Loucy (cell line): ENCODE measurements at regions not wholly inside any gene's neighbourhood (a gene's known extent, or its start where the extent isn't known, plus 50 kb on each side); places are given as distances from the start of the nearest gene placed in this dataset.

Experiments used
- H2AFZ ChIP-seq: fragments of 200-600 bp; sonication (generic); 2 replicates; pipeline ENCODE4 v1.6.0; 2016; ENCODE audit warnings: antibody characterized with exemption, mild to moderate bottlenecking, low read length, moderate library complexity
- H3F3A ChIP-seq: fragments of 200-600 bp; 2 replicates; pipeline ENCODE4 v1.6.0; 2016; ENCODE audit warnings: antibody characterized with exemption, low read depth, mild to moderate bottlenecking
- H3K27me3 ChIP-seq: fragments of 200-600 bp; sonication (generic); 2 replicates; pipeline ENCODE4 v1.6.1; 2014; ENCODE audit warnings: low read length, mild to moderate bottlenecking; ENCODE audit not compliant: insufficient read depth, poor library complexity, severe bottlenecking
- H3K36me3 ChIP-seq: fragments of 200-600 bp; sonication (generic); 2 replicates; pipeline ENCODE4 v1.6.1; 2016; ENCODE audit warnings: low read length; ENCODE audit not compliant: insufficient read depth
- H3K4me1 ChIP-seq: fragments of 200-600 bp; sonication (generic); 2 replicates; pipeline ENCODE4 v1.5.1; 2014; ENCODE audit warnings: low read length, mild to moderate bottlenecking; ENCODE audit not compliant: insufficient read depth, poor library complexity, severe bottlenecking
- H3K4me2 ChIP-seq: fragments of 200-600 bp; sonication (generic); 2 replicates; pipeline ENCODE4 v1.6.0; 2014; ENCODE audit warnings: antibody characterized with exemption, low read length, low read depth, mild to moderate bottlenecking; ENCODE audit not compliant: poor library complexity, severe bottlenecking
- H3K4me3 ChIP-seq: fragments of 200-600 bp; sonication (generic); 2 replicates; pipeline ENCODE4 v1.5.1; 2014; ENCODE audit warnings: low read length, mild to moderate bottlenecking, mixed read lengths; ENCODE audit not compliant: poor library complexity, severe bottlenecking
- H3K79me2 ChIP-seq: fragments of 200-600 bp; sonication (generic); 2 replicates; pipeline ENCODE4 v1.6.1; 2014; ENCODE audit warnings: low read length; ENCODE audit not compliant: insufficient read depth
- H3K9ac ChIP-seq: fragments of 200-600 bp; sonication (generic); 2 replicates; pipeline ENCODE4 v1.6.0; 2014; ENCODE audit warnings: mild to moderate bottlenecking, low read depth, low read length, moderate library complexity; ENCODE audit not compliant: poor library complexity, severe bottlenecking
- H3K9me2 ChIP-seq: fragments of 200-600 bp; sonication (generic); replicated peaks from 2 replicates; pipeline ENCODE4 v1.6.1; 2016; ENCODE audit warnings: low read depth, low read length, mixed read lengths
- H3K9me3 ChIP-seq: fragments of 200-600 bp; sonication (generic); 2 replicates; pipeline ENCODE4 v1.6.1; 2014; ENCODE audit warnings: mild to moderate bottlenecking, antibody characterized with exemption, low read length, low read depth; ENCODE audit not compliant: insufficient read depth
- H4K20me1 ChIP-seq: fragments of 200-600 bp; sonication (generic); 2 replicates; pipeline ENCODE4 v1.6.0; 2014; ENCODE audit warnings: antibody characterized with exemption, low read length, mild to moderate bottlenecking; ENCODE audit not compliant: insufficient read depth, poor library complexity, severe bottlenecking
- CTCF ChIP-seq: fragments of 200-600 bp; sonication (generic); conservative IDR thresholded peaks from 2 replicates; pipeline ENCODE4 v1.5.1; 2014; ENCODE audit warnings: mild to moderate bottlenecking, antibody characterized with exemption, low read length
- EZH2phosphoT487 ChIP-seq: fragments of 200-600 bp; IDR thresholded peaks from 2 replicates; pipeline ENCODE4 v1.6.1; 2018; ENCODE audit warnings: antibody characterized with exemption, mild to moderate bottlenecking, moderate library complexity, borderline replicate concordance

DNA sequence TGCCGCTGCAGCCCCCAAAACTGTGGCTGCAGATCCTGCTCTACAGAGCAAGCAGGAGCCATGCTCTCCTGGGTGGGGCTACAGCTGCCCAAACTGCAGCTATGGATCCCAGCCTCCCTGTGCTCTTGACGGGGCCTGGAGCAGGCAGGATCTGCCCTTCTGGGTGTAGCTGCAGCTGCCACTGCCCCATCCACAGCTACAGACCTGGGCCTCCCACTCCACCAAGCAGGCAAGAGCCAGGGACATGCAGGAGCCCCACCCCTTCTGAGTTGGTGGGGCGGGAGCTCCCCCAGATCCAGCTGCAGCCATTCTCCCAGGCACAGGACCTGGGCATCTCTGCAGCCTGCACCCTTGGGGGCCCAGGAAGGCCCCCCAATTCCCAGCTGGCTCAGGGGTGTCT lies 551.2 kb upstream of the CA10 start:
- Histone ChIP-seq H3F3A (no peaks in the 10 kb centered on the region), H3K4me1 (no peaks in the 10 kb centered on the region), H3K79me2 (no peaks in the 10 kb centered on the region), H4K20me1 (no peaks in the 10 kb centered on the region), H3K4me3 (no peak overlapping the region), H3K9ac (no peak overlapping the region), H3K27me3 (no peaks in the 10 kb centered on the region), H3K4me2 (no peak overlapping the region), H2AFZ (no peak overlapping the region), H3K36me3 (no peaks in the 10 kb centered on the region), H3K9me2 (no peaks in the 10 kb centered on the region), H3K9me3 (no peaks in the 10 kb centered on the region)
- TF ChIP-seq EZH2phosphoT487 (no peak), CTCF (no peak)

DNA sequence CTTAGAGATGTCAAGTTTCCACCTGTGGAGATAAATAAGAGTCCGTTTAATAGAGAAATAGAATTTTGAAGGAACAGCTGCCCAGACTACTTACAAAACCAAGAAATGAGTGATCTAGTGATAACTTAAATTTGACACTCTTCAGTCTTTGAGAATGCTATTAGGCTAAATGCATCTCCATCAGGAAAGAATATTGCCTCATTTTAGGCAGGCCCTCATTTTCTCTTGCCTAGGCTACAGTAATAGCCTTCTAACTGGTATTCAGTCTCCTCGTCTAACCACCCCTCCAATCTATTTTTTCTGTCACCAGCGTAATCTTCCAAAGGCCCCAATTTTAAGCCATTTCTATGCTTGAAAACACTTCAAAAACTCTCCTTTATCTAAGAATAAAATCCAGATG lies 537.8 kb upstream of the CA10 start:
- no peaks in the 10 kb centered on the region for H3K4me1 ChIP-seq
- H3K9me3 ChIP-seq: no peaks in the 10 kb centered on the region
- no peaks in the 10 kb centered on the region for H3K36me3 ChIP-seq
- H3K9ac ChIP-seq: no peak overlapping the region
- H3F3A ChIP-seq: no peaks in the 10 kb centered on the region
- H3K9me2 ChIP-seq: no peaks in the 10 kb centered on the region
- H4K20me1 ChIP-seq: no peaks in the 10 kb centered on the region
- H3K27me3 ChIP-seq: no peaks in the 10 kb centered on the region
- TF ChIP-seq EZH2phosphoT487: no peak
- no peak for TF ChIP-seq CTCF
- H3K4me2 ChIP-seq: no peak overlapping the region
- no peaks in the 10 kb centered on the region for H3K79me2 ChIP-seq
- no peak overlapping the region for H3K4me3 ChIP-seq
- no peak overlapping the region for H2AFZ ChIP-seq

GRCh38 chr17:52686140-52686539 lies 527.6 kb upstream of the CA10 start:
- H3K4me2 ChIP-seq: no peak overlapping the region
- no peaks in the 10 kb centered on the region for H4K20me1 ChIP-seq
- no peaks in the 10 kb centered on the region for H3K9me3 ChIP-seq
- no peaks in the 10 kb centered on the region for H3K4me1 ChIP-seq
- H3K36me3 ChIP-seq: no peaks in the 10 kb centered on the region
- H3K27me3 ChIP-seq: no peaks in the 10 kb centered on the region
- H3K9me2 ChIP-seq: no peaks in the 10 kb centered on the region
- H2AFZ ChIP-seq: no peak overlapping the region
- H3K79me2 ChIP-seq: no peaks in the 10 kb centered on the region
- TF ChIP-seq EZH2phosphoT487 (no peak), CTCF (no peak)
- H3K4me3 ChIP-seq: no peak overlapping the region
- H3F3A ChIP-seq: no peaks in the 10 kb centered on the region
- H3K9ac ChIP-seq: no peak overlapping the region
